SK-N-MC (cell line): ENCODE measurements at regions not wholly inside any gene's neighbourhood (a gene's known extent, or its start where the extent isn't known, plus 50 kb on each side); places are given as distances from the start of the nearest gene placed in this dataset.

Experiments used
- EZH2 ChIP-seq: fragments of 200-600 bp; sonication (generic); IDR thresholded peaks from one replicate; pipeline ENCODE4 v1.6.1; 2017; ENCODE audit warnings: antibody characterized with exemption
- POLR2AphosphoS5 ChIP-seq: IDR thresholded peaks from 2 replicates; pipeline ENCODE4 v1.6.1; 2012; ENCODE audit warnings: mild to moderate bottlenecking, low read depth, low read length, borderline replicate concordance

GRCh38 chr6:48474136-48474535 lies 363.1 kb upstream of the PTCHD4 start:
- TF ChIP-seq POLR2AphosphoS5 (no peak), EZH2 (no peak)
